ENCODE measurements at regions not wholly inside any gene's neighbourhood (a gene's known extent, or its start where the extent isn't known, plus 50 kb on each side); places are given as distances from the start of the nearest gene placed in this dataset.
A peak's percentile ranks its signal among the peaks of the same experiment; 100 is the strongest.
"Not testable (repeated sequence)": the region's sequence is repeated elsewhere in the genome, so short reads cannot be mapped to it uniquely, and the experiment has no call there.

DNA sequence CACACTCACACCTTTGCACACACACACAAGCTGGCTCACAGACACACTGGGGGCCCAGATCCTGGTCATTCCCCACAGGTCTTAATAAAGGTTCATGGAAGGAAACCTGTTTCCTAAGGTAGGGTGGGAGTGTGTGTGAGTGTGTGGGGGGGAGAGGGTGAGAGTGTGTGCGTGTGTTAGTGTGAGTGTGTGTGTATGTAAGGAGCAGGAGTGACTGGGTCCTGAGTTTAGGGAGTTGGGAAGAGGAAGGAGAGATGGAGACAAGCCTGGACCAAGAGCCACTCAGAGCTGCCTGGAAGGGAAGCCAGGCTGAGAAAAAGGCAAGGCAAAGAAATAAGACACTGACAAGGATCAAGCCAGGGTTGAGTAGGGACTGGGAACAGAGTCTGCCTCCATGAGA lies 129.2 kb downstream of the POTEM start:
- H3K4me3 ChIP-seq (ENCODE audit: low read length in 2 of 2); H2BK5ac ChIP-seq (ENCODE audit: low read length); H4K91ac ChIP-seq (ENCODE audit: low read depth, low read length, poor library complexity); H3K14ac ChIP-seq (ENCODE audit: low read length); H3K27ac ChIP-seq (replicated peaks; ENCODE audit: low read length); H3K27me3 ChIP-seq (ENCODE audit: control insufficient read depth in 3 of 3, insufficient read depth in 3 of 3, low read depth in 1 of 3, low read length in 3 of 3); H3K4me1 ChIP-seq (ENCODE audit: control insufficient read depth in 2 of 2, insufficient read depth in 1 of 2, low read depth in 1 of 2, low read length in 2 of 2); DNase-seq (ENCODE audit: low spot score); H3K9ac ChIP-seq (ENCODE audit: low read depth, low read length, poor library complexity); H4K8ac ChIP-seq (ENCODE audit: low read depth, low read length); H2BK15ac ChIP-seq (ENCODE audit: low read length); H3K18ac ChIP-seq (ENCODE audit: low read length); H2AK5ac ChIP-seq (ENCODE audit: low read depth, low read length); H3K4me2 ChIP-seq (ENCODE audit: insufficient read depth, low read length, poor library complexity, severe bottlenecking); H3K4ac ChIP-seq (ENCODE audit: low read length); H2BK120ac ChIP-seq (ENCODE audit: low read depth, low read length); H2AFZ ChIP-seq (ENCODE audit: low read length); H3K23ac ChIP-seq (ENCODE audit: low read depth, low read length, poor library complexity); H3K36me3 ChIP-seq (replicated peaks in 1 of 2; ENCODE audit: control insufficient read depth in 2 of 2, insufficient read depth in 2 of 2, low read length in 2 of 2); H3K9me3 ChIP-seq (replicated peaks in 1 of 2; ENCODE audit: control insufficient read depth in 2 of 2, insufficient read depth in 1 of 2, low read depth in 1 of 2, low read length in 2 of 2); H2BK12ac ChIP-seq (ENCODE audit: low read length); H3K79me1 ChIP-seq (ENCODE audit: low read depth, low read length): not testable (repeated sequence)
- 100% methylated on average over 1 of the region's 1 CpG for WGBS, 2 donors (ENCODE audit: extremely low coverage in 2 of 2, insufficient read length in 2 of 2, insufficient replicate concordance in 1 of 2)

DNA sequence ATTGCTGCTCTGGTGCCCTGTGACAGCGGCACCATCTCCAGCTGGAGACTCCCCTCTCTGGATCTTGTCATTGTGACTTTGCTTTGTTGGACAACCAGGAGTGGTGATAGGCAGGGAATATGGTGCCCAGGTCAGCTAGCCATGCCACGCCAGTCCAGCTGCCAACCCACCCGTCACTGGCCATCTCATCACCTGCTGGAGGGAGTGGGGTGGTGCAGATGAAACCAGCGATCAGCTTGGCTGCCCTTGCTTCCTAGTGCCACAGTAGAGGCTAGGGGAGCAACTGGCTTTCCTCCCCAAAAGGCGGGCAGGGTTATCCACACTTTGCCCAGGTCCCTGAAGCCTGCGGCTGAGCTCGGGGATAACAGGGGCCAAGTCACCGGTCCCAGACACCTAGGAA lies 129.6 kb downstream of the POTEM start:
- not testable (repeated sequence) for H2AK5ac ChIP-seq (ENCODE audit: low read depth, low read length)

GRCh38 chr14:19097306-19097705 lies 130.1 kb downstream of the POTEM start:
- H4K8ac ChIP-seq (ENCODE audit: low read depth, low read length); H3K4me3 ChIP-seq (ENCODE audit: low read length in 2 of 2); H3K4ac ChIP-seq (ENCODE audit: low read length); H3K18ac ChIP-seq (ENCODE audit: low read length); H3K36me3 ChIP-seq (replicated peaks in 1 of 2; ENCODE audit: control insufficient read depth in 2 of 2, insufficient read depth in 2 of 2, low read length in 2 of 2); DNase-seq (ENCODE audit: low spot score); H2BK12ac ChIP-seq (ENCODE audit: low read length); H3K23ac ChIP-seq (ENCODE audit: low read depth, low read length, poor library complexity); H2AK5ac ChIP-seq (ENCODE audit: low read depth, low read length); H2AFZ ChIP-seq (ENCODE audit: low read length); H2BK120ac ChIP-seq (ENCODE audit: low read depth, low read length); H4K91ac ChIP-seq (ENCODE audit: low read depth, low read length, poor library complexity); H2BK5ac ChIP-seq (ENCODE audit: low read length); H3K4me1 ChIP-seq (ENCODE audit: control insufficient read depth in 2 of 2, insufficient read depth in 1 of 2, low read depth in 1 of 2, low read length in 2 of 2); H3K9me3 ChIP-seq (replicated peaks in 1 of 2; ENCODE audit: control insufficient read depth in 2 of 2, insufficient read depth in 1 of 2, low read depth in 1 of 2, low read length in 2 of 2); H3K79me1 ChIP-seq (ENCODE audit: low read depth, low read length); H3K27me3 ChIP-seq (ENCODE audit: control insufficient read depth in 3 of 3, insufficient read depth in 3 of 3, low read depth in 1 of 3, low read length in 3 of 3); H3K27ac ChIP-seq (replicated peaks; ENCODE audit: low read length); H2BK15ac ChIP-seq (ENCODE audit: low read length); H3K4me2 ChIP-seq (ENCODE audit: insufficient read depth, low read length, poor library complexity, severe bottlenecking); H3K9ac ChIP-seq (ENCODE audit: low read depth, low read length, poor library complexity); H3K14ac ChIP-seq (ENCODE audit: low read length): not testable (repeated sequence)
- WGBS, 2 donors (ENCODE audit: extremely low coverage in 2 of 2, insufficient read length in 2 of 2, insufficient replicate concordance in 1 of 2): no CpG with 5 or more reads among the region's 28 CpGs

More for the DNA sequence above, 129.6 kb downstream of the POTEM start:
- not testable (repeated sequence) for H3K79me1 ChIP-seq (ENCODE audit: low read depth, low read length); DNase-seq (ENCODE audit: low spot score); H4K8ac ChIP-seq (ENCODE audit: low read depth, low read length); H3K4me1 ChIP-seq (ENCODE audit: control insufficient read depth in 2 of 2, insufficient read depth in 1 of 2, low read depth in 1 of 2, low read length in 2 of 2); H3K4me2 ChIP-seq (ENCODE audit: insufficient read depth, low read length, poor library complexity, severe bottlenecking); H3K4ac ChIP-seq (ENCODE audit: low read length); H3K4me3 ChIP-seq (ENCODE audit: low read length in 2 of 2); H3K18ac ChIP-seq (ENCODE audit: low read length); H3K9ac ChIP-seq (ENCODE audit: low read depth, low read length, poor library complexity); H2BK5ac ChIP-seq (ENCODE audit: low read length); H3K27ac ChIP-seq (replicated peaks; ENCODE audit: low read length); H2BK15ac ChIP-seq (ENCODE audit: low read length); H3K36me3 ChIP-seq (replicated peaks in 1 of 2; ENCODE audit: control insufficient read depth in 2 of 2, insufficient read depth in 2 of 2, low read length in 2 of 2); H3K23ac ChIP-seq (ENCODE audit: low read depth, low read length, poor library complexity); H3K9me3 ChIP-seq (replicated peaks in 1 of 2; ENCODE audit: control insufficient read depth in 2 of 2, insufficient read depth in 1 of 2, low read depth in 1 of 2, low read length in 2 of 2); H3K27me3 ChIP-seq (ENCODE audit: control insufficient read depth in 3 of 3, insufficient read depth in 3 of 3, low read depth in 1 of 3, low read length in 3 of 3); H2AFZ ChIP-seq (ENCODE audit: low read length); H4K91ac ChIP-seq (ENCODE audit: low read depth, low read length, poor library complexity); H2BK120ac ChIP-seq (ENCODE audit: low read depth, low read length); H2BK12ac ChIP-seq (ENCODE audit: low read length)
- WGBS, 2 donors (ENCODE audit: extremely low coverage in 2 of 2, insufficient read length in 2 of 2, insufficient replicate concordance in 1 of 2): no CpG with 5 or more reads among the region's 8 CpGs
- peak overlapping the region; percentile 38 for H3K14ac ChIP-seq (ENCODE audit: low read length)

DNA sequence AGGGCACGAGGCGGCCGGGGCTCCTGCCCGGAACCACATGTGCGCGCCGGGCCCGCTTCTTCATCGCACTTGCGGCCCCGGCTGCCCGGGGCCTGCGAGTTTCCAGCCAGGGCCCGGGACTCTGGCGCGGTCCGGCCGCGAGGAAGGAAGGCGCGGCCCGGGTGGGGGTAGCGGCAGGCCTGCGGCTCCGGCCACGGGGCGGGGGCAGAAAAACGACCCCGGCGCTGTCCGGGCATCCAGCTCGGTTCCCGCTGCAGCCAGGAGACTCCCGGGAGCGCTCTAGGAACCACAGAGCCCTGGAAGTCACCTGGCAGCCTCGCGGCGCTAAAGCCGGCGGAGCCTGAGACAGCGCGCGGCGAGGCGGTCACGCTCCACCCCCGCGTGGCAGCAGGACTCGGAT lies 130.5 kb downstream of the POTEM start:
- H3K4me1 ChIP-seq (ENCODE audit: control insufficient read depth in 2 of 2, insufficient read depth in 1 of 2, low read depth in 1 of 2, low read length in 2 of 2); H3K23ac ChIP-seq (ENCODE audit: low read depth, low read length, poor library complexity); H2AFZ ChIP-seq (ENCODE audit: low read length); H3K9me3 ChIP-seq (replicated peaks in 1 of 2; ENCODE audit: control insufficient read depth in 2 of 2, insufficient read depth in 1 of 2, low read depth in 1 of 2, low read length in 2 of 2); H3K4me3 ChIP-seq (ENCODE audit: low read length in 2 of 2); H3K27me3 ChIP-seq (ENCODE audit: control insufficient read depth in 3 of 3, insufficient read depth in 3 of 3, low read depth in 1 of 3, low read length in 3 of 3); H4K91ac ChIP-seq (ENCODE audit: low read depth, low read length, poor library complexity); H2BK120ac ChIP-seq (ENCODE audit: low read depth, low read length); H3K79me1 ChIP-seq (ENCODE audit: low read depth, low read length); H3K27ac ChIP-seq (replicated peaks; ENCODE audit: low read length); H3K36me3 ChIP-seq (replicated peaks in 1 of 2; ENCODE audit: control insufficient read depth in 2 of 2, insufficient read depth in 2 of 2, low read length in 2 of 2); H3K18ac ChIP-seq (ENCODE audit: low read length); H3K14ac ChIP-seq (ENCODE audit: low read length); H3K4me2 ChIP-seq (ENCODE audit: insufficient read depth, low read length, poor library complexity, severe bottlenecking); H2AK5ac ChIP-seq (ENCODE audit: low read depth, low read length); H3K9ac ChIP-seq (ENCODE audit: low read depth, low read length, poor library complexity); H2BK12ac ChIP-seq (ENCODE audit: low read length); H2BK15ac ChIP-seq (ENCODE audit: low read length); H2BK5ac ChIP-seq (ENCODE audit: low read length); H4K8ac ChIP-seq (ENCODE audit: low read depth, low read length); DNase-seq (ENCODE audit: low spot score); H3K4ac ChIP-seq (ENCODE audit: low read length): not testable (repeated sequence)
- WGBS, 2 donors (ENCODE audit: extremely low coverage in 2 of 2, insufficient read length in 2 of 2, insufficient replicate concordance in 1 of 2): no CpG with 5 or more reads among the region's 49 CpGs
